AG09319 (cell line): ENCODE measurements at regions not wholly inside any gene's neighbourhood (a gene's known extent, or its start where the extent isn't known, plus 50 kb on each side); places are given as distances from the start of the nearest gene placed in this dataset.

Source experiments
- DNase-seq: peaks from one replicate; pipeline ENCODE4 v3.0.0-alpha.2; 2010; ENCODE audit warnings: low read depth; ENCODE audit errors: extremely low read depth
- CTCF ChIP-seq: IDR thresholded peaks from 2 replicates; pipeline ENCODE4 v1.5.1; 2011; ENCODE audit warnings: low read depth, mild to moderate bottlenecking, inconsistent platforms, low read length, moderate library complexity

DNA sequence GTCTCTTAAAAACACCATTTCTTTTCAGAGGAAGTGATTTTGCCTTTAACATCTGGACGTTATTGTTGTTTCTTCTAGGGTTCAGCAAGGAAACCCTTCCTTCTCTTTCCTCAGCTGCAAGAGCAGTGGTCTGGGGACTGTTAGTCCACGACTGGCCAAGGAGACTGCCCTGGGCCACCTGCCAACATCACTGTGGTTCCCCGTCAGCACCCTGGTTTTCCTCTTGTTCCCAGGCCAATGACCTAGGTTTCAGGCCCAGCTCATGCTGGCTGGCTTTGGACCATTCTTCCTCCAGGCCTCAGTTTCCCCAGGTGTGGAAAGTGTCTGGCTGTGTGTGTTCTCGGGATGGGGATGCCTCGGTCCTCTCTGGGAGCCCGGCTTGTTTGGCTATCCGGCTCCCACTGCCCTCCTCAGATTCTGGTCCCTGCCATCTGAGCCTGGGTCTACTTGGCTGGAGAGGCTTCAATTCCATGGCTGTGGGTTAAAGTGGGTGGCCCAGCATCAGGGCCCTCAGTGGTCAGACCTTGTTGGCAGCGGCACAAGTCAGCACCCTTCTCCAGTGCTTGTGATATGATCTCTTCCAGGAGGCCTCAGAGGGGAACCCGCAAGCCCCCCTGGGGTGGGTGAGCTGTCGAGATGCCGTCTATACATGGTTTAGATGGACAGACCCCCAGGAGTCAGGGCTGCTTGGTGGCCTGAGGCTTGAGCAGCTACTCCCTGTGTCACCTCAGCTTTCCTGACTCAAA, 234.3 kb upstream of the HS6ST1 start:
- TF ChIP-seq CTCF, result no peak
- DNase-seq, result no peak

DNA sequence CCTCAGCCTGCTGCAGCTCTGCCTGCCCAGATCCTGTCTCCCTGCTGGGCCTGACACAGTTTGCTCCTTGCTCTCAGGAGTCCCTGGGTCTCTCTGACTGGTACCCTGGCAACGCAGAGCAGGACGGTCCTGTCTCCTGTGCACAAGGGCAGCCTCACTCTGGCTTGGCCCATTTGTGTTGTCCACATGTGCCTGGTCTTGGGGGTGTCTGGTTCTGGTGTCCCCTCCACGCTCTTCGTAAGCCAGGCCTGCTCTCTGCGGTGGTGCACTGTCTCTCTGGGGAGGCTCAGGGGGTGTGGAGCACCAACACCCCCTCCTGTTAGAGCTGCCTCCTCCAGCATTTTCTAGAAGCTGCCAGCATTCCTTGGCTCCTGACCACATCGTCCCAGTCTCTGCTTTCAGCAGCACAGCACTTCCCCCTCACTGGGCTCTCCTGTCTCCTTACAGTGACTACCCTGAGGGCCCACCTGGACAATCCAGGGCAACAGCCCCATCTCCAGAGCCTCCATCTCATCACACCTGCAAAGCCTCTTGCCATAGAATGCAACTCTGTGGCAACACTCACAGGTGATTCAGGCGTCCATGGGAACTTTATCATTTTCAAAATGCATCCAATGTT, 235.6 kb upstream of the HS6ST1 start:
- DNase-seq, result no peak
- no peak for TF ChIP-seq CTCF

- TF ChIP-seq CTCF, result no peak
- DNase-seq, result no peak
Measured at GRCh38 chr2:128555433-128555832, 236.8 kb upstream of the HS6ST1 start.

- no peak for DNase-seq
- no peak for TF ChIP-seq CTCF
Measured at GRCh38 chr2:128556089-128556488, 237.4 kb upstream of the HS6ST1 start.

GRCh38 chr2:128556633-128557032, 238.0 kb upstream of the HS6ST1 start:
- no peak for DNase-seq
- TF ChIP-seq CTCF, result no peak

DNA sequence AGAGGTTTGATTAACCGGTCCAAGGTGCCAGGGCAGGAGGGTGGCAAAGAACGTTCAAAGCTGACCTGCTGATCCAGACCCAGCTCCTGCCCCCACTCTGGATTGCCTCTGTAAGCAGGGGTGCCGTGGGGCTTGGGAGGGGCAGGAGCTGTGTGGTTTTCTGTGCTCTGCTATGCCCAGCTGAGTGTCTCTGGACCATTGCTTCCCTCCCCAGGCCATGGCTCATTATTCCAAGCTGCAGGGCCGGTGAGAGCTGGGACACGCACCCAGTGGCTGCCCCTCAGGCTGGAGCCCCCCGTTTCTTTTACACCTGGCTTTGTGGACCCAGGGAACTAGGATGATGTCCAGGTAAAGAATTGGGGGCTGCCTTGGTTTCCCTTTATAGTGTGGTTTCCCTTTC, 238.4 kb upstream of the HS6ST1 start:
- no peak for DNase-seq
- TF ChIP-seq CTCF, result no peak

DNA sequence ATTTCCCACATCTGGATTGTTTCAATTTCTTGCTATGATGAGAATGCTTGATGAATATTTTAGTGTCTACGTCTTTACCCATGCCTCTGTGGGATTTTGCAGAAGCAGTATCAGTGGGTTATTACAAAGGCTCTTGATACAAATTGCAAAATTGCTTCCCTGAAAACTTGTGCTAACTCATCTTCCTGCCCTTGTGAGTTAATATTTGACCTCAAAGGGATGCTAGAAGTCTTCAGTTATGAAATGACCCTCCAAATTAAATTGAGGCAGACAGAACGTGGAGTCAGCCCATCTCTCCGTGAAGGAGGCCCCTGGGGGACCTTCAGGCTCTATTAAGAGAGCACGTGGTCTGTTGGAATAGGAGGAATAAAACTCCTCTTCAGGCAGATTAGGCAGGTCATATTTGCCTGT, 239.2 kb upstream of the HS6ST1 start:
- no peak for TF ChIP-seq CTCF
- peak; percentile 67 for DNase-seq
